ENCODE measurements at regions not wholly inside any gene's neighbourhood (a gene's known extent, or its start where the extent isn't known, plus 50 kb on each side); places are given as distances from the start of the nearest gene placed in this dataset.

DNA sequence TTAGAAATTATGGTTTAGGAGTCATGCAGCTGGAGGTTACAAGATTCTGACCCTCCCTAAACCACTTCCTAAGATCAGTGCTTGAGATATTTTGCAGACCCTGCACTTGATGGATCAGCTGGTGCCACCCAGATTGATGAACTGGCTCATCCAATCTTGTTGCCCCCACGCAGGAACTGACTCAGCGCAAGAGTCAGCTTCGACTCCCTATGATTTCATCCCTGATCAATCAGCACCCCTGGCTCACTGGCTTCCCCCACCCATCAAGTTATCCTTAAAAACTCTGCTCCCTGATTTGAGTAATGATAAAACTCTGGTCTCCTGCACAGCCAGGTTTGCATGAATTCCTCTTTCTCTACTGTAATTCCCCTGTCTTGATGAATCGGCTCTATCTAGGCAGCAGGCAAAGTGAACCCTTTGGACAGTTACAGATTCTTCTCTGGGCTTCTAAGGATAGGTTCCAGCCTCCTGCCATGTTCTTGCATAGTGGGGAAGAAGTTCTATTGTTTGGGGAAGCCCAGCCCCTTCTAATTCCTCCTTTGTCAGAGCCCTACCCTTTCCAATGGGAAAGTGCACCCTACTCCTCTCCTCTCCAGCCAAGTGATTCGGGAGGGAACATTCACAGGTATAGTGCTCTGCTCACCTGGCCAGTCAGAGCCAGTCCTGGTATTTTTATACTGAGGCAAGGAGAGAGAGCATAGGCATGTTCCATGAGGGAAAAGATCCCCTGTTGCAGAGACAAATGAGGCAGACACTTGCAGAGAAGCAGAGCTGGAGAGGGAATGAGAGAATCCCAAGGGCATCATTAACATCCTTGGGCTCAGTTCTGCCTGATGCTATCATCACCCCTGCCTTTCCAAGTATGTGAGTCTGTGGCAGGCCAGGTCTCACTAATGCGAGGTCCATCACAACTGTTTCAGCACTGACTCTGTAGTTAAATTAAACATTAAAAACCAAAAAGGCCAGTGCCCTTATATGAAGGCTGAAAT lies 224.4 kb upstream of the GALNT17 start:
- in situ Hi-C loops (cut with HindIII; ENCODE audit: low sequenced_read_pairs), result no loop called here
- H3K4me3 ChIP-seq (ENCODE audit: low read depth, low read length), result no peak overlapping the region
- DNase-seq (ENCODE audit: low read depth, low spot score), result no peak
- TF ChIP-seq, protein P1, sequence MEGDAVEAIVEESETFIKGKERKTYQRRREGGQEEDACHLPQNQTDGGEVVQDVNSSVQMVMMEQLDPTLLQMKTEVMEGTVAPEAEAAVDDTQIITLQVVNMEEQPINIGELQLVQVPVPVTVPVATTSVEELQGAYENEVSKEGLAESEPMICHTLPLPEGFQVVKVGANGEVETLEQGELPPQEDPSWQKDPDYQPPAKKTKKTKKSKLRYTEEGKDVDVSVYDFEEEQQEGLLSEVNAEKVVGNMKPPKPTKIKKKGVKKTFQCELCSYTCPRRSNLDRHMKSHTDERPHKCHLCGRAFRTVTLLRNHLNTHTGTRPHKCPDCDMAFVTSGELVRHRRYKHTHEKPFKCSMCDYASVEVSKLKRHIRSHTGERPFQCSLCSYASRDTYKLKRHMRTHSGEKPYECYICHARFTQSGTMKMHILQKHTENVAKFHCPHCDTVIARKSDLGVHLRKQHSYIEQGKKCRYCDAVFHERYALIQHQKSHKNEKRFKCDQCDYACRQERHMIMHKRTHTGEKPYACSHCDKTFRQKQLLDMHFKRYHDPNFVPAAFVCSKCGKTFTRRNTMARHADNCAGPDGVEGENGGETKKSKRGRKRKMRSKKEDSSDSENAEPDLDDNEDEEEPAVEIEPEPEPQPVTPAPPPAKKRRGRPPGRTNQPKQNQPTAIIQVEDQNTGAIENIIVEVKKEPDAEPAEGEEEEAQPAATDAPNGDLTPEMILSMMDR (IDR thresholded peaks at IDR 0.05; ENCODE audit: low read depth, low read length), result no peak

DNA sequence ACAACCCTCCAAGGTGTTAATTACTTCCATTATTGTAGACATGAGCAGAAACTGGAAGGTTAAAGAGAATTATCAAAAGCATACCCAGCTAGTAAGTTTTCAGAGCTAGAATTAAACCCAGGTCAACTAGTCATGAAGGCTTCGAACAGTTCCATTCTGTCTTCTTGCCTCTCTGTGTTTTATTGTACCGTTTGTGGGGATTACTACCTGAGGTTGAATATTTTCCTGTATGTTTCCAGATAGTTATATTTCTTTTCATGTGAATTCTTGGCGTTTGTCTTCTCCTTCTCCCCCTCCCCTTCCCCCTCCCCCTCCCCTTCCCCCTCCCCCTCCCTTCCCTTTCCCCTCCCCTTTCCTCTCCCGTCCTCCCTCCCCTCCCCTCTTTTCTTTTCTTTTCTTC lies 218.0 kb upstream of the GALNT17 start:
- in situ Hi-C loops (cut with HindIII; ENCODE audit: low sequenced_read_pairs), result no loop called here
- no peak overlapping the region for H3K4me3 ChIP-seq (ENCODE audit: low read depth, low read length)
- no peak for DNase-seq (ENCODE audit: low read depth, low spot score)
- TF ChIP-seq, protein P1 (IDR thresholded peaks at IDR 0.05; ENCODE audit: low read depth, low read length), result no peak

DNA sequence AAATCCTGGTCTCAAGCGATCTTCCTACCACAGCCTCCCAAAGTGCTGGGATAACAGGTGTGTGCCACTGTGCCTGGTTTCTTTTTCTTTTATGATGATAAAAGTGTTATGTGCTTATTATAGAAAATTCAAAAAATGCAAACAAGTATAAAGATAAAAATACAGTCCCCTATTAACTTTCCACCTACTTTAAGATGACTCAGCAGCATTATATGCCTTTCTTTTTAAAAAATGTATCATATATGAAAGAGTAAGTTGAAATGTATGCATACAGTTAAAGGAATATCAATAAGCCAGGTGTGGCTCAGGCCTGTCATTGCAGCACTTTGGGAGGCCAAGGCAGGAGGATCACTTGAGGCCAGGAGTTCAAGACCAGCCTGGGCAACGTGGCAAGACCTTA lies 216.9 kb upstream of the GALNT17 start:
- H3K4me3 ChIP-seq (ENCODE audit: low read depth, low read length), result no peak overlapping the region
- TF ChIP-seq, protein P1 (IDR thresholded peaks at IDR 0.05; ENCODE audit: low read depth, low read length), result no peak
- DNase-seq (ENCODE audit: low read depth, low spot score), result no peak
- in situ Hi-C loops (cut with HindIII; ENCODE audit: low sequenced_read_pairs), result no loop called here

DNA sequence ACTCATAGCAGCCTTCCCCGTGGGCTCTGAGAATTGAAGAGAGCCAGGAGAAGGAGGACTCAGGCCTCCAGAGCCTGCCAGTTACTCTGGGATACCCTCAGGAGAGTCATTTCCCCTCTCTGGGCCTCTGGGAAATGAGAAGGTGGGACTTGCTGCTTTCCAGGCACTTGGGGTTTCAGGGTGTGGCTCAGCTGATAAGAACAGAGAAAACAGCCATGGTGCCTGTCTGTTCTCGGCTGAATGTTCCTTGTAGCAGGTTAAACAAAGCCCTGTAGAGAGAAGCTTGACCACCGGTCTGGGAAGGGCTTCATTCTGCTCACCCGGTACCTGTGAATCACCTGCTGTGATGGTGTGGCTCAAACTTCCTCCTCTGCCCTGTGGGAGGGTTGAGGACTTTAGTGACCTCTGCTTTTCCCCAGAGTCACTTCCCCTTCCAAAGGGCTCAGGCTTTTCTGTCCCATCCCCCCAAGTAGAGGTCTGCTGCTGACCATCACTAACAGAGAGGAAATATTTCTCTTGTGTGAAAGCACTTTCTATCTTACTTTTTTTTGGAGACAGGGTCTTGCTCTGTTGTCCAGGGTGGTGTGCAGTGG lies 212.4 kb upstream of the GALNT17 start:
- in situ Hi-C loops (cut with HindIII; ENCODE audit: low sequenced_read_pairs), result no loop called here
- TF ChIP-seq, protein P1 (IDR thresholded peaks at IDR 0.05; ENCODE audit: low read depth, low read length), result no peak
- no peak for DNase-seq (ENCODE audit: low read depth, low spot score)
- no peak overlapping the region for H3K4me3 ChIP-seq (ENCODE audit: low read depth, low read length)

DNA sequence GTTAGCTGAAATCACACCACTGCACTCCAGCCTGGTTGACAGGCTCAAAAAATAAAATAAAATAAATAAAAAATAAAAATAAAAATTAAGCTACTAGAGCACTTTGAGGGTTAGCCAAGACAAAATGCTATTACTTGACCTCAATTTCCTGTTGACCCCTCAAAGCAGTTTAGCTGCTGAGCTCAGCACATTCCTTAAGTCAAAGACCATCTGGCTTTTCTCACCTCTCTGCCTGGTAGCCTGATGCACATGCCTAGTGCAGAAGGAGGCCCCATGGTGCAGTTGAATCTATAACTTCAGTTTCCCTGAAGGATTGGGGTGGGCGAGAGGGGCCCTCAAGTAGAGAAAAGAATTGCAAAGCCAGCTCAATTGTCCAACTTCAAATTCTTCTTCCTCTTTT lies 211.1 kb upstream of the GALNT17 start:
- DNase-seq (ENCODE audit: low read depth, low spot score), result no peak
- TF ChIP-seq, protein P1 (IDR thresholded peaks at IDR 0.05; ENCODE audit: low read depth, low read length), result no peak
- no peak overlapping the region for H3K4me3 ChIP-seq (ENCODE audit: low read depth, low read length)
- in situ Hi-C loops (cut with HindIII; ENCODE audit: low sequenced_read_pairs), result no loop called here

DNA sequence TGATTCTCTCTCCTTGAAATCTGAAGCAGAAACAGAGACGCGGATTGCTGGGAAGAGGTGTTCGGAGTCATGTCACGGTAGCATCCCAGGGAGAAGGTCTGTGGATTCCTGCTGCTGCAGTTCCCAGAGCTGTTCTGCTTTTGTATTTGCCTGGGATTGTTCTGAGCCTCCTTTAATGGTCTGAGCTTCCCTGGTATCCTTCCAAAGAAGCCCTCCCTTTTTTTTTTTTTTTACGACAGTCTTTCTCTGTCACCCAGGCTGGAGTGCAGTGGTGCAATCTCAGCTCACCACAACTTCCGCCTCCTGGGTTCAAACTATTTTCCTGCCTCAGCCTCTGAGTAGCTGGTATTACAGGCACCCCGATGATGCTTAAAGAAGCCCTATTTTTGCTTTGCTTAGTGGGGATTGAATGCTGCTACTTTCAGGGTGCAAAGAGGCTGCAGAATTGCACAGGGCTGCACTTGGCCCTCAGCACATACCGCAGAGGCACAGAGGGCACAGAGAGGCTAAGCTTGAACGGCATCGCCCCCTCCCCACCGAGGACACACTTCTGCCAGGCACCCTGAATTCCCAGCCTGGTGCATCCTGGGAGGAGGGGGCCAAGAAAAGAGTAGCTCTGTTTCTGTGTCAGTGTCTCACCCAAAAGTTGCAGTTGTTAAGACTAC lies 208.6 kb upstream of the GALNT17 start:
- no peak for DNase-seq (ENCODE audit: low read depth, low spot score)
- TF ChIP-seq, protein P1 (IDR thresholded peaks at IDR 0.05; ENCODE audit: low read depth, low read length), result no peak
- in situ Hi-C loops (cut with HindIII; ENCODE audit: low sequenced_read_pairs), result no loop called here
- no peak overlapping the region for H3K4me3 ChIP-seq (ENCODE audit: low read depth, low read length)

Data from astrocyte of the spinal cord (primary cell).